Activated naive CD4-positive, alpha-beta T cell treated with anti-CD3 and anti-CD28 coated beads, Interleukin-2, amount 50 U/mL, for 72 hours (primary cell): ENCODE measurements at regions not wholly inside any gene's neighbourhood (a gene's known extent, or its start where the extent isn't known, plus 50 kb on each side); places are given as distances from the start of the nearest gene placed in this dataset.
"Not testable (repeated sequence)": the region's sequence is repeated elsewhere in the genome, so short reads cannot be mapped to it uniquely, and the experiment has no call there.

ENCODE experiments used
- ATAC-seq, 2 donors: fragments of 150-1000 bp; cut with Tn5 transposase; 2 replicates each; pipeline ENCODE4 v1.10.0; 2021; ENCODE audit warnings: mild to moderate bottlenecking in 2 of 2, moderate library complexity in 2 of 2
- DNase-seq, 2 donors: peaks; one replicate each; pipeline ENCODE4 v3.0.0; 2021 to 2022; ENCODE audit warnings: low spot score in 2 of 2
- H3K27ac Mint-ChIP-seq, 2 donors: one replicate each; pipeline ENCODE4 v1.8.0; 2022; ENCODE audit warnings: mild to moderate bottlenecking in 2 of 2, mixed read lengths in 2 of 2
- H3K36me3 Mint-ChIP-seq, 2 donors: one replicate each; pipeline ENCODE4 v1.8.0; 2022; ENCODE audit warnings: mixed read lengths in 2 of 2
- H3K9me3 Mint-ChIP-seq, 2 donors: one replicate each; pipeline ENCODE4 v1.8.0; 2022; ENCODE audit warnings: mixed read lengths in 2 of 2

GRCh38 chr6:60750353-60751081 lies 1535.5 kb downstream of the KHDRBS2 start:
- H3K36me3 Mint-ChIP-seq, ATAC-seq, H3K27ac Mint-ChIP-seq, DNase-seq: not testable (repeated sequence)
- H3K9me3 Mint-ChIP-seq = peaks cover 15% of the 10 kb centered on the region in 2 donors

- ATAC-seq, H3K27ac Mint-ChIP-seq, DNase-seq, H3K36me3 Mint-ChIP-seq: not testable (repeated sequence)
- peaks cover 11 to 15% of the 10 kb centered on the region in 2 donors for H3K9me3 Mint-ChIP-seq
These were observed 1538.1 kb downstream of the KHDRBS2 start for GRCh38 chr6:60747765-60748556.

GRCh38 chr6:60737764-60738425 lies 1548.1 kb downstream of the KHDRBS2 start:
- DNase-seq, H3K36me3 Mint-ChIP-seq, H3K27ac Mint-ChIP-seq, ATAC-seq: not testable (repeated sequence)
- H3K9me3 Mint-ChIP-seq = peaks cover 9 to 15% of the 10 kb centered on the region in 2 donors

DNA sequence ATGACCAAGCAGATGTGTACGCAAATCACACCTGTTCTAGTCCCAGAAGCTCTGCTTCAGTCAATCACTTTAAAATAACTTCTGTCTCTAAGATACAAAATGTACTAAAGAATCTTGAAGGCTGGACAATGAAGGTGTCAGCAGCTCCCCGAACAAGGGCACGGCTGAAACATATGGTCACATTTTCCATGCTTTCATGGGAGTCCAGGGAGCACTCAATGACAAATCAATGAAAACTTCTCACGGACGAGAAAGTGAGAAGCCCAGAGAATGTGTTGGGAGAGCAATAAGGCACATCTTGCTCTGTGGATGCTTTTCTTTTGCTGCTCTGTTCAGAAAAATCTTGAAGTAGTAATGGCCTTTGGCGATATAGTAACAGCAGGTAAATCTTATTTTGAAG lies 1548.7 kb downstream of the KHDRBS2 start:
- peaks cover 9 to 15% of the 10 kb centered on the region in 2 donors for H3K9me3 Mint-ChIP-seq
- H3K36me3 Mint-ChIP-seq, ATAC-seq, H3K27ac Mint-ChIP-seq, DNase-seq: not testable (repeated sequence)

GRCh38 chr6:60723935-60724334 lies 1562.1 kb downstream of the KHDRBS2 start:
- H3K9me3 Mint-ChIP-seq = peaks cover 13 to 26% of the 10 kb centered on the region in 2 donors
- H3K36me3 Mint-ChIP-seq = peaks cover 0 to 12% of the 10 kb centered on the region in 2 donors
- not testable (repeated sequence) for H3K27ac Mint-ChIP-seq, DNase-seq, ATAC-seq

DNA sequence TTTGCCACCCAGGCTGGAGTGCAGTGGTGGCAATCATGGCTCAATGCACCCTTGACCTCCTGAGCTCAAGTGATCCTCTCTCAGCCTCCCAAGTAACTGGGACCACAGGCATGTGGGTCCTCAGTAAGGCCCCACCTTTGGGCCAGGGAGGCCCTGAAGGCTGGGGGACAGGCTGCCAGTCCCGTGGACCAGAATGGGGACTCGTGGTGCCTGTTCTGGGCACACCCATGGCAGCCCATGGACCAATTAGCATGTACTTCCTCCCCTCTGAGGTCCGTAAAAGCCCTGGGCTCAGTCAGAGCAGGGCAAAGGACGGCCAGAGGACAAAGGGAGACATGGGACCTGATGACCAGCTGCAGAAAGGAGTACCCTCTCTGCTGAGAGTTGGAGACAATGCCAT lies 1590.8 kb downstream of the KHDRBS2 start:
- Mint-ChIP-seq H3K9me3 (peaks cover 18% of the 10 kb centered on the region in 2 donors), H3K27ac (no peak overlapping the region), H3K36me3 (no peaks in the 10 kb centered on the region)
- DNase-seq (no peak), ATAC-seq (no peak)

DNA sequence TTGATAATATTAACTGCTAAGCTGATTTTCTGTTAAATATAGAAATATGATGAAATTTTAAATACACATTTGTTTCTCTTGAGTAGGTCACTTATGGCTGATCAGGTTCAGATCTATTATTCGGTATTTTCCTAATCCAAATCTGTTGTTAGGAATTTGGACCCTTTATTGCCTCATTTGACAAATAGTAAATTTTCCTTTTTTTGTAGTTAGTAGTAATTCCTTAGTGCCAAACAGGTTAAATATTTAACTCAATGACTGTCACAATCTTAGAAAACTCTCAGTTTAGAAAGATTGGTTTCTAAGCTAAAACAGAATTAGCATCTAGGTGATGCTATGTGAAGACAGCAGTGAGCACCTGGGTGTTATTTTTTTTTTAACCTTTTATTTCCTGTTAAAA lies 1598.9 kb downstream of the KHDRBS2 start:
- Mint-ChIP-seq H3K27ac (no peak overlapping the region), H3K36me3 (no peaks in the 10 kb centered on the region), H3K9me3 (peaks cover 28 to 36% of the 10 kb centered on the region in 2 donors)
- DNase-seq (no peak), ATAC-seq (no peak)

DNA sequence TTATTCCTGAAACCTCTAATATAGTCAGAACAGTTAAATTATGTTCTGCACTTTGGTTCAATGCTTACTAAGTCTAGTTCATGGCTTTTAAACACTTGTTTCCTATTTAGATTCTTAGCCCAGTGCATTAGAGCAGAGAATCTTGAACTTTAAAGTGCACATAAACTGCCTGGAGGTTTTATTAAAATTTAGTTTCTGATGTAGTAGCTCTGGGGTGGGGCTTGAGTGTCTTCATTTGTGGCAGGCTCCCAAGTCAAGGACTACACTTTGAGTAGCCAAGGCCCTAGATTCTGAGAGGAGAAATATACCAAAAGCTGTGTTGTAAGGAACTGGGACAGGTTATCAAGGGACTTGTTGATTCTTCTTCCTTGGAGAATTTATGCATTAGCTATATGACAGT lies 1604.2 kb downstream of the KHDRBS2 start:
- DNase-seq = no peak
- Mint-ChIP-seq H3K27ac (no peak overlapping the region), H3K36me3 (no peaks in the 10 kb centered on the region), H3K9me3 (peaks cover 31 to 40% of the 10 kb centered on the region in 2 donors)
- no peak for ATAC-seq

- DNase-seq = no peak
- peaks cover 26 to 35% of the 10 kb centered on the region in 2 donors for H3K9me3 Mint-ChIP-seq
- no peak overlapping the region for H3K27ac Mint-ChIP-seq
- no peaks in the 10 kb centered on the region for H3K36me3 Mint-ChIP-seq
- ATAC-seq = no peak
These were observed 1606.8 kb downstream of the KHDRBS2 start for GRCh38 chr6:60679175-60679574.

- no peak for DNase-seq
- H3K9me3 Mint-ChIP-seq = peaks cover 16 to 17% of the 10 kb centered on the region in 2 donors
- no peaks in the 10 kb centered on the region for H3K36me3 Mint-ChIP-seq
- H3K27ac Mint-ChIP-seq = no peak overlapping the region
- no peak for ATAC-seq
These were observed 1614.7 kb downstream of the KHDRBS2 start for GRCh38 chr6:60671369-60671768.

DNA sequence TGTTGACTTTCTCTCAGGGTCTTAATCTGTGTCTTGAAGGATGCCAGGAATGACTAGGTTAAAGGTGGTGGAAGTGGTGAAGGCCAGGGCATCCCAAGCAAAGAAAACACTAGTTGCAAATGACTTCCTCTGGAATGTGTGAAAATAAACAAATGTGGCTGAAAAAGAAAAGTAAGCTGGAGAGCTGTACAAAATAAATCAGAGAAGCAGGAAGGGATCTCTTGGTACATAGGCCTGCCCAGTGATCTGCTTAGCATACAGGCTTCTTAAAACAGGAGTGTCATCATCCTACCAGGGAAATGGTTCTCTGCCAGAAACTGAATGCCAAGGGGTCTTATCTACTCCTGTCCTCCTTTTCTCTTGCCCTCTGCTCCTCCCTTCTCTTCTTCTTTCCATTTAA lies 1616.0 kb downstream of the KHDRBS2 start:
- Mint-ChIP-seq H3K9me3 (peaks cover 13 to 20% of the 10 kb centered on the region in 2 donors), H3K27ac (no peak overlapping the region), H3K36me3 (peaks cover 0 to 6% of the 10 kb centered on the region in 2 donors)
- DNase-seq (no peak), ATAC-seq (no peak)

DNA sequence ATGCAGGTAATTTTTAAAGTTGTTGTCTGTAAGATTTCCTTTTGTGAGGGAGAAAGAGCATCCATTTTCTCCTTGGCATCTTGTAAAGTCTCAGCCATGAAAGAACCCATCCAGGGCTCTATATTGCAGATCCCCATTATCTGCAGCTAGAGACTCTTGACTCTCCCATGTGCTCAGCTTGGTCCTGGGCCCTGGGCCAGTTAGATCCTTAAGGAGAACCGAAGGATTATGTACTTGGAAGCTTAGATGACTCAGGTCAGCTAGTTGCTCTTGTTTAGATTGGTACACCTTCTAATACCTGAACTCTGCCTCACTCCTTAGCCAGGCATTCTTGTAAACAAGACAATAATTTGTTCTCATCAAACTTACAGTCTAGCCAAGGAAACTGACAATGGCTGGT lies 1617.6 kb downstream of the KHDRBS2 start:
- Mint-ChIP-seq H3K9me3 (peaks cover 13 to 25% of the 10 kb centered on the region in 2 donors), H3K36me3 (peaks cover 0 to 11% of the 10 kb centered on the region in 2 donors), H3K27ac (no peak overlapping the region)
- ATAC-seq (no peak), DNase-seq (no peak)

GRCh38 chr6:60663199-60663598 lies 1622.8 kb downstream of the KHDRBS2 start:
- not testable (repeated sequence) for ATAC-seq, DNase-seq, H3K27ac Mint-ChIP-seq
- Mint-ChIP-seq H3K9me3 (peaks cover 30 to 35% of the 10 kb centered on the region in 2 donors), H3K36me3 (peaks cover 0 to 20% of the 10 kb centered on the region in 2 donors)

- Mint-ChIP-seq H3K36me3 (no peaks in the 10 kb centered on the region), H3K9me3 (peaks cover 20 to 21% of the 10 kb centered on the region in 2 donors), H3K27ac (no peak overlapping the region)
- DNase-seq (no peak), ATAC-seq (no peak)
These were observed 1642.2 kb downstream of the KHDRBS2 start for GRCh38 chr6:60643870-60644269.

DNA sequence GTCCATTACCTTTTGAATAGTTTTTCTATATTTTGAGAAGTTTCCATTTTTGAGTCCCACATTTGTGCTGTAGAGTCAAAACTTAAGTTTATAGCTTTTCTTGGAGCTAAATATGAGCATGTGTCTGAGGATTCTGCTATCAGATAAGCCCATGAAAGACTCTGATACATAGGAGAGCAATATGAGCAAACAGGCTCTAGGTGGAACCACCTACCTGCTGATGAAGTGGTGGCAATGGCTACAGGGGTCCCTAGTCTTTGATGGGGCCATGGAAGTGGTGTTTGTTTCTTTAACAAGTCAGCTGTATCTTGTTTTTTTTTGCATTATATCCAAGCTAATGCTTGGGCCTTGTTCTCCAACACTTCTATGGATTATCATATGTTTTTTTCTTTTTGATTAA lies 1646.8 kb downstream of the KHDRBS2 start:
- H3K27ac Mint-ChIP-seq, DNase-seq, H3K36me3 Mint-ChIP-seq, ATAC-seq: not testable (repeated sequence)
- peaks cover 26 to 30% of the 10 kb centered on the region in 2 donors for H3K9me3 Mint-ChIP-seq
